Activated B cell treated with CpG ODN at 0.5 μM for 24 hours (primary cell): ENCODE measurements at regions not wholly inside any gene's neighbourhood (a gene's known extent, or its start where the extent isn't known, plus 50 kb on each side); places are given as distances from the start of the nearest gene placed in this dataset.

Experiments used
- ATAC-seq: fragments of 200-7000 bp; cut with Tn5 transposase; one replicate; pipeline ENCODE4 v1.10.0; 2021; ENCODE audit warnings: low read depth, mild to moderate bottlenecking, moderate library complexity
- CTCF ChIA-PET: fragments of 350-600 bp; sonication (Branson Sonifier 250); formaldehyde crosslinking; loops from one replicate; lab custom pipeline; 2021; ENCODE audit warnings: antibody characterized with exemption; lab: Charles Lee
- POLR2A ChIA-PET: fragments of 350-600 bp; sonication (Branson Sonifier 250); formaldehyde crosslinking; loops from one replicate; lab custom pipeline; 2021; ENCODE audit warnings: antibody characterized with exemption; lab: Charles Lee
- DNase-seq: peaks from one replicate; pipeline ENCODE4 v3.0.0; 2022
- H3K27ac Mint-ChIP-seq: one replicate; pipeline ENCODE4 v1.8.0; 2020; ENCODE audit warnings: mixed read lengths
- H3K27me3 Mint-ChIP-seq: one replicate; pipeline ENCODE4 v1.8.0; 2021; ENCODE audit warnings: mixed read lengths
- H3K36me3 Mint-ChIP-seq: one replicate; pipeline ENCODE4 v1.8.0; 2021; ENCODE audit warnings: low read depth, mixed read lengths
- H3K4me1 Mint-ChIP-seq: one replicate; pipeline ENCODE4 v1.8.0; 2021; ENCODE audit warnings: mixed read lengths
- H3K4me3 Mint-ChIP-seq: one replicate; pipeline ENCODE4 v1.8.0; 2020; ENCODE audit warnings: mild to moderate bottlenecking, mixed read lengths
- H3K9me3 Mint-ChIP-seq: one replicate; pipeline ENCODE4 v1.8.0; 2020; ENCODE audit warnings: mixed read lengths
- intact Hi-C: fragments of 100-400 bp; cut with micrococcal nuclease; formaldehyde crosslinking; loops from one replicate; pipeline ENCODE4 v1.15.1; 2024
- TF ChIP-seq, protein P1 (sequence below): fragments of 200-600 bp; IDR thresholded peaks from one replicate; pipeline ENCODE4 v1.8.0; 2022; ENCODE audit warnings: antibody characterized with exemption, mild to moderate bottlenecking

DNA sequence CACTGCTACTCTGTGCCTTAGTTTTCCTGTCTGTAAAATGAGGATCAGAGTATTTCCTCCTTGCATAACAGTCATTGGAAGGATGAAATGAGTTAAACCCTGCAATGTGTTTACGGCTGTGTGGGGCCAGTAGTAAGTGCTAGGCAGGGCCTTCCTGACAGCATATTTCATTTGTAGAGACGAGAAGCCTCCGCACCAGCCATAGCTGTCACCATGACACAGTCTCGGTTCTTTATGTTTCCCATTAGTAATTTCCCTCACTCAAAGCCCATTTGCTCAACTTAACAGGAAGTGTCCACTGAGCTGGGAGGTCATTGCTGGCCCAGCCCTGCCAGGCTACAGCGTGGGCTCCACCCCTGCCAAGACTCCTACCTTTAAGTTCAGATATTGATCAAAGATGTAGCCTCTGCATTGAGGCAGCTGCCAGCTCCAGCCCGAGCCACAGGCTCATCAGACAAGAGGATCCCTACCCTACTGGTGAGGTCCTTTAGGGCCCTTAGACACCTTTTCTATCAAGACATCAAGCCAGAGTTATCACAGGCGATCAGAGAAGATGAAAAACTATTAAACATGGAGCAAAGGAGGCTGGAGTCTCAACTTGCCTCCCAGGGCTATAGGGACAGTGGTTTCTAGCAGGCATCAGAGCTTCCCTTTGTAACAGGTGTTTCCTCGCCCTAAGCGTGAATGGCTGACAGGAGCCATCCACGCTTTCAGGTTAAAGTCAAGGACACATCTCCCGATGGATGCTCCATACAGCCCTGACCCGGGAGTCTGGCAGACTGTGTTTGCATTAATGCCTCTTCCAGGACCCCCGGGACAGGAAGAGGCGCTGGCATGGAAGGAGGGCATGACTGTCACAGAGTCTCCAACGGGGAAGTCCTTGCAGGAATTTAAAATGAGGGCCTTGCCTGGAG, 251.7 kb downstream of the NDUFA10 start:
- H3K4me1 Mint-ChIP-seq, result peaks cover 4% of the 10 kb centered on the region
- TF ChIP-seq, protein P1, sequence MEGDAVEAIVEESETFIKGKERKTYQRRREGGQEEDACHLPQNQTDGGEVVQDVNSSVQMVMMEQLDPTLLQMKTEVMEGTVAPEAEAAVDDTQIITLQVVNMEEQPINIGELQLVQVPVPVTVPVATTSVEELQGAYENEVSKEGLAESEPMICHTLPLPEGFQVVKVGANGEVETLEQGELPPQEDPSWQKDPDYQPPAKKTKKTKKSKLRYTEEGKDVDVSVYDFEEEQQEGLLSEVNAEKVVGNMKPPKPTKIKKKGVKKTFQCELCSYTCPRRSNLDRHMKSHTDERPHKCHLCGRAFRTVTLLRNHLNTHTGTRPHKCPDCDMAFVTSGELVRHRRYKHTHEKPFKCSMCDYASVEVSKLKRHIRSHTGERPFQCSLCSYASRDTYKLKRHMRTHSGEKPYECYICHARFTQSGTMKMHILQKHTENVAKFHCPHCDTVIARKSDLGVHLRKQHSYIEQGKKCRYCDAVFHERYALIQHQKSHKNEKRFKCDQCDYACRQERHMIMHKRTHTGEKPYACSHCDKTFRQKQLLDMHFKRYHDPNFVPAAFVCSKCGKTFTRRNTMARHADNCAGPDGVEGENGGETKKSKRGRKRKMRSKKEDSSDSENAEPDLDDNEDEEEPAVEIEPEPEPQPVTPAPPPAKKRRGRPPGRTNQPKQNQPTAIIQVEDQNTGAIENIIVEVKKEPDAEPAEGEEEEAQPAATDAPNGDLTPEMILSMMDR, result no peak

DNA sequence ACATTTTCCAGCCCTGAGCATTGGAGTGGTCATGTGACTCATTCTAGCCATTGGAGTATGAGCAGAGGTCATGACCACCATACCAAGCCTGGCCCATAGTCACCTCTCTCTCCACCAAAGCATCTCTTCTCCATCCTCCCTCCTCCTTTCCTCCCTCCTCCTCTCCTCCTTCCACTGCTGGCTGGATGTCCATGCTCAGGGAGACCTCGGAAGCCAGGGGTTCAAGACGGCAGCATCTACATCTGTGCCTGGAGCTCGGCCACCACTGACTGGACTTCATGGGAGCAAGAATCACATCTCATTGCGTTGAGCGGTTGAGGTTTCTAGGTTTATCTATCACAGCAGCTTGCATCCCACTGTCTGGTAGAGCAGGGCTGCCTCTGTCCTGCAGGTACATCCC, 252.4 kb downstream of the NDUFA10 start:
- Mint-ChIP-seq H3K36me3 (no peaks in the 10 kb centered on the region), H3K4me3 (no peak overlapping the region), H3K27me3 (peaks cover 14% of the 10 kb centered on the region), H3K4me1 (peaks cover 4% of the 10 kb centered on the region), H3K9me3 (peaks cover 6% of the 10 kb centered on the region), H3K27ac (no peak overlapping the region)
- TF ChIP-seq, protein P1, result no peak
- CTCF ChIA-PET, result no interaction called here
- intact Hi-C loops, result no loop called here
- ATAC-seq (no peak), DNase-seq (no peak)
- POLR2A ChIA-PET, result no interaction called here

More for the DNA sequence above, 251.7 kb downstream of the NDUFA10 start:
- intact Hi-C loops, result no loop called here
- H3K9me3 Mint-ChIP-seq, result peaks cover 6% of the 10 kb centered on the region
- H3K27me3 Mint-ChIP-seq, result peaks cover 11% of the 10 kb centered on the region
- H3K27ac Mint-ChIP-seq, result no peak overlapping the region
- ChIA-PET CTCF (no interaction called here), POLR2A (no interaction called here)
- ATAC-seq (no peak), DNase-seq (no peak)
- no peaks in the 10 kb centered on the region for H3K36me3 Mint-ChIP-seq
- no peak overlapping the region for H3K4me3 Mint-ChIP-seq

DNA sequence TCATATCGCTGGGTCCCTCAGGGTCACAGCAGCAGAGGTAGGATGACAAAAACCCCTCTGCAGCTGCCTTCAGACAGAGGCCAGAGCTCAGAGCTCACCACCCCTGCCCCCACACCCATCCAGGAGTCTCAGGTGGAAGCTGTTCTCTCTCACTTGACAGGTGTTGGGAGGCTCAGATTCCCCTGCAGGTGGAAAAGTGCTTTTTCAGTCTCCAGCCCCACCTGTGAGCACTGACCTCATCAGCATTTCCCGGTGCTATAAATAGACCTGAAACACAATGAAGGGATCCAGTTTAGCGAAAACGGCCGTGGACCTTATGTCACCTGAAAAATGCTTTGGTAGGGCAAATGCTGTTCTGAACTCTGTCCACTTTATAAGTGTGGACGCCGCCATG, 254.9 kb downstream of the NDUFA10 start:
- H3K27ac Mint-ChIP-seq, result no peak overlapping the region
- TF ChIP-seq, protein P1, result no peak
- H3K4me1 Mint-ChIP-seq, result no peaks in the 10 kb centered on the region
- CTCF ChIA-PET, result no interaction called here
- H3K36me3 Mint-ChIP-seq, result no peaks in the 10 kb centered on the region
- peaks cover 6% of the 10 kb centered on the region for H3K9me3 Mint-ChIP-seq
- POLR2A ChIA-PET, result no interaction called here
- ATAC-seq (no peak), DNase-seq (no peak)
- H3K27me3 Mint-ChIP-seq, result peaks cover 14% of the 10 kb centered on the region
- intact Hi-C loops, result no loop called here
- H3K4me3 Mint-ChIP-seq, result no peak overlapping the region

DNA sequence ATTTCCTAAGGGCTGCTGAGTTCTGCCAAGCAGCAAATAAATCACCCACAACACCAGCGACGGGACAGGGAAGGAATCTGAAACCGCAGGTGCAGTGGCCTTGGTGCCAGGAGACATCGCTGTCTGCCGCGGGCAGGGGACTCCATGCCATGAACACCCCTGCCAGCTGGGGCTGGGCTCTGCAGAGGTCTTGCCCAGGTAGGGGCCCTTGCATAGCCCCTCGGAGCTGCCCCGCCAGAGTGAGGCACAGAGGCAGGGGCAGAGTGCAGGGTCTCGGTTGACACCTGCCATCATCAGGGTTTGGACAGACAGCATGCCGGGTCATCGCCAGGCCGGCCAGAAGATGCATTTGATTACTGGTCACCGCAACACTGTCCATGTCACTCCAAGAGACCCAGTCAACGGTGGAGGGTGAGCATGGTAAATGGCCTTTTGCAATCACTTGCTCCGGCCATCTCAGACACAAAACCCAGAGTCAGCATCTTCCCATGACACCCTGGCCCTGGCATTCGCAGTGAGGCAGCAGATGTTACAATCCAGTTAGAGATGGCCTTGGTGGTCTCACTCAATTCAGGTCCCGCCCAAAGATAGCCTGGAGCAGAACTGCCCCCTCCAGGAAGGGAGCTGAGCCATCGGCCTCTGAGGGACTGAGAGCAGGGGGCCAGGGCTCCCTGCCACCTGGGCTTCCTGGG, 255.4 kb downstream of the NDUFA10 start:
- intact Hi-C loops, result no loop called here
- ChIA-PET POLR2A (no interaction called here), CTCF (no interaction called here)
- Mint-ChIP-seq H3K4me3 (no peak overlapping the region), H3K36me3 (no peaks in the 10 kb centered on the region), H3K9me3 (peaks cover 6% of the 10 kb centered on the region), H3K4me1 (no peaks in the 10 kb centered on the region), H3K27ac (no peak overlapping the region), H3K27me3 (peaks cover 10% of the 10 kb centered on the region)
- no peak for DNase-seq
- TF ChIP-seq, protein P1, result no peak
- no peak for ATAC-seq

DNA sequence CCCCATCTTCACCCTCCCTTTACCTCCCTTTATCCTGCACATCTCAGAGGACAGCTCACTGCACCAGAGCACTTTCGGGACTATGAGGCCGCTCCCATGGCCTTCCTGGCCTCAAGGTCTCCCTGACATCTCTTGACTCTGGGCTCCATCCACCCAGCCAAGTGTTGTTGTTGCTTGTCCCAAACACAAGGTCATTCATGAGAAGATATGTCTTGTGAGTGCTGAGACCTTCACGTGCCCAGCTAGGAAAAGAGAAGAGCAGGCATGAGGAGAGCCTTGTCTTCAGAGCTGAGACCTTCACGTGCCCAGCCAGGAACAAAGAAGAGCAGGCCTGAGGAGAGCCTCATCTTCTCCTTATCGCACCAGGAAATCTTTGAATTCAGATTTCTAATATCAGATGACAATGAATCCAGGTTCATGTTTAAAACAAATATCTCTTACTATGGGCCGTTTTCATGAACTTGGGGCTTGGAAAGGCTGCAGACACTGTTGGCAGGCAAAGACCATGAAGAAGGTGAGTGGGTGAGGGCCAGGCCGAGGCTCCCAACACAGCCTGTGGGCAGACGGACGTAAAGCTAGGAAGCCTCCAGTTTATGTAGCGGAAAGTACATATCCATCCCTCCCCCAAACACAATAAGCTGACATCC, 256.1 kb downstream of the NDUFA10 start:
- no peaks in the 10 kb centered on the region for H3K36me3 Mint-ChIP-seq
- peaks cover 9% of the 10 kb centered on the region for H3K27me3 Mint-ChIP-seq
- no peak overlapping the region for H3K4me3 Mint-ChIP-seq
- TF ChIP-seq, protein P1, result no peak
- H3K27ac Mint-ChIP-seq, result no peak overlapping the region
- H3K4me1 Mint-ChIP-seq, result no peaks in the 10 kb centered on the region
- POLR2A ChIA-PET, result no interaction called here
- DNase-seq, result no peak
- H3K9me3 Mint-ChIP-seq, result peaks cover 6% of the 10 kb centered on the region
- intact Hi-C loops, result no loop called here
- no peak for ATAC-seq
- CTCF ChIA-PET, result no interaction called here
